Hematopoietic multipotent progenitor cell treated with erythropoietin and hydrocortisone succinate and interleukin-3 and kit ligand, for 8 days (in vitro differentiated cells): ENCODE measurements at regions not wholly inside any gene's neighbourhood (a gene's known extent, or its start where the extent isn't known, plus 50 kb on each side); places are given as distances from the start of the nearest gene placed in this dataset.

Experiments
- DNase-seq: peaks from one replicate; pipeline ENCODE4 v3.0.0-alpha.2; 2015

GRCh38 chrX:4206941-4207340 lies 493.5 kb upstream of the PRKX start:
- DNase-seq: no peak

DNA sequence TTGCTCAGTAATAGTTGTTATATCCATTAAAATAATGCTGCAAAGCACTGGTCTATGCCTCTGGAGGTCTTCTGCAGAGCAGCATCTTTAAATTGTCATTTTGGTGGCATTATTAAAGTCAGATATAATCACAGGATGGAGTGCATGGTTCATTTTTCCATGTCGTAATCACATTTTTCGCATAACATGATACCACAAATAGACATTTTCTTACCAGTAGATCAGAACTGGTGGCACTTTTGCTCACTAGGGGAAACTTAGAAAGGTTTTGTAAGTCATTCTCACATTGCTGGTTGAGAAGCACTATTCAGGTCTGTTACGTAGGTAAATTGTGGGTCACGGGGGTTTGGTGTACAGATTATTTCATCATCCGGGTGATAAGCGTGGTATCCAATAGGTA lies 484.5 kb upstream of the PRKX start:
- no peak for DNase-seq

GRCh38 chrX:4193500-4194155 lies 480.2 kb upstream of the PRKX start:
- no peak for DNase-seq

- no peak for DNase-seq
These were observed 472.9 kb upstream of the PRKX start for GRCh38 chrX:4186331-4186730.

DNA sequence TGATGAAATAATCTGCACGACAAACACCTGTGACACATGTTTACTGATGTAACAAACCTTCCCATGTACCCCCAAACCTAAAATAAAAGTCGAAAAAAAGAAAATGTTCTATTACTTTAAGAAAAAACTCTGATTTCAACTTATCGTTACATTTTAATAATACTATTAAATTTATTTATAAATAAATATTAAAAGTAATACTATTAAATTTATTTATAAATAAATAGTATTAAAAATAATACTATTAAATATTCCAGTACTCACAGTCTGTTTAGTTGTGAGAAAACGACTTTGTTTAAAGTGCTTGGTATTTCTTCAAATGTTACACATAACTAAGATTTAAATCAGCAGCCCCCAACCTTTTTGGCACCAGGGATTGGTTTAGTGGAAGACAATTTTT lies 471.6 kb upstream of the PRKX start:
- no peak for DNase-seq

DNA sequence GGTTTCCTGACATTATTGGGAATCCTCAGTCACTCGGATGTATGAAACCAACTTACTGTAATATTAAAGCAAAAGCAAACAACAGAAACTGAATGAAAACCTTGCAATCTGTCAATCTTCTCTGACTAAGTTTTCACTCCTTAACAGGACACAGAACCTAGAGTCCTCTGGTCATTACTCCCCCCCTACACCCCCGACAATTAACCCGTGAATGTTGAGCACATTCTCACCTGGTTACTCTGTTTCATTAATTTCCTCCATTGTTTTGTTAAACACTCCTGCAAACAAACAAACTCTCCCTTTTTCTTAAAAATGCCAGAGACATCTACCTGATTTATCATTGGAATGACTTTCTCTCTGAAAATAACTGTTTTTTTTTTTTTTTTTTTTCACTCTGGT lies 469.0 kb upstream of the PRKX start:
- no peak for DNase-seq

DNA sequence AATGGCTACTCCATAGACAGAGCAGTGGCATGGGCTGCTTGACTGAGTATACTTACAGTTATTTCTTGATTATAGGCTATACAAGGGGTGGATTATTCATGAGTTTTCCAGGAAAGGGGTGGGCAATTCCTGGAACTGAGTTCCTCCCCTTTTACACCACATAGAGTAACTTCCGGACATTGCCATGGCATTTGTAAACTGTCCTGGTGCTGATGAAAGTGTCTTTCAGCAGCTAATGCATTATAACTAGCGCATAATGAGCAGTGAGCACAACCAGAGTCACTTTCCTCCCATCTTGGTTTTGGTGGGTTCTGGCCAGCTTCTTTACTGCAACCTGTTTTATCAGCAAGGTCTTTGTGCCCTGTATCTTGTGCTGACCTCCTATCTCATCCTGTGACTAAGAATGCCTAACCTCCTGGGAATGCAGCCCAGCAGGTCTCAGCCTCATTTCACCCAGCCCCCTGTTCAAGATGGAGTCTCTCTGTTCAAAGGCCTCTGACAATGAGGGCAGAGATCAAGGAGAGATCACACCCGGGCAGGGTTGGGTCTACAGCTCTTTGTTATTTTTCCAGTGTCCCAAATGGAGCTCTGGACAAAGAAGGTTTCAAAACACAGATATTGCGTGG lies 468.4 kb upstream of the PRKX start:
- DNase-seq: no peak

DNA sequence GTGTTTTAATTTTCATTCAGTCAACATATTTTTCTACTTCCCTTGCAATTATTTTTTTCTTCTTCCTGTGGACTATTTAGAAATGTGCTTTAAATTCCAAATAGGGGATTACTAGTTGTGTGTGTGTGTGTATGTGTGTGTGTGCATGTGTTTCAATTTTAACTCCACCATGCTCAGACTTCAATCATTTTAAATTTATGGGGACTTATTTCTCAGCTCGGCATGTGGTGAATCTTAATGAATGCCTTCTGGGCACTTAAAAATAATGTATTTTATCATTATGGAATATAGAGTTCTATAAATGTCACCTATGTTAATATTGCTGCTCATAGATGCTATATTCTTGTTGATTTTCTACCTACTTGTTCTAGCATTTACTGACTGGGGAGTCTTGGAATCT lies 465.6 kb upstream of the PRKX start:
- no peak for DNase-seq

GRCh38 chrX:4175221-4175620 lies 461.8 kb upstream of the PRKX start:
- DNase-seq: no peak

DNA sequence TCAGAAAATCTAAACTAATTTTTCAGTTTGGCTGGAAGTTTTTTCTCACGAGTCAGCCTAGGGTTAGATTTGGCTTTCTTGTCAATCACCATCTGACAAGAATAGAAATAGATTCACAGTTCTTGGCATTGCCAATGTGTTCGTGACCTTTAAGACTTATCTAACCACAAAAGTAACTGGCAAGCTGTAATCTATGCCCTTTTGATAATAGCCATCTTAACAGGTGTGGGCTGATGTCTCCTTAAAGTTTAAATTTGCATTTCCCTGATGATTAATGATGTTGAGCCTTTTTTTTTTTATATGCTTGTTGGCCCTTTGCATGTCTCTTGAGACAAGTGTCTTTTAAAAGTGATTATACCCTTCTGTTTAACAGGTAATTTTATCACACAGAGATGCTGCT lies 460.3 kb upstream of the PRKX start:
- DNase-seq: no peak

DNA sequence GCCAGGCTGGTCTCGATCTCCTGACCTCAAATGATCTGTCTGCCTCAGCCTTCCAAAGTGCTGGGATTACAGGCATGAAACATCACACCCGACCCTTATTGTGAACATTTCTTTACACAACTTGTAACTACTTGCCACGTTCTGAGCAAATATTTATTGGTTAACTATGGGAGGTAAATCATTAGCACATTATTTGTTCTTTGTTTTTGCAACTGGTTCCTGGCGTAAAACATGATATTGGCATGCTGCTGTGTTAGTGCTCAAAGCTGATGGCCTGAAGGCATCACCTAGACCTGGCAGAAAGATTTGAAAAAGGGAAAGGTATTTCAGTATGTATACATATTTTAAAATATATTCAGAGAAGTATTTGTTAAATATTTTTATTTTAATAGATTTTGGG lies 438.3 kb upstream of the PRKX start:
- no peak for DNase-seq

DNA sequence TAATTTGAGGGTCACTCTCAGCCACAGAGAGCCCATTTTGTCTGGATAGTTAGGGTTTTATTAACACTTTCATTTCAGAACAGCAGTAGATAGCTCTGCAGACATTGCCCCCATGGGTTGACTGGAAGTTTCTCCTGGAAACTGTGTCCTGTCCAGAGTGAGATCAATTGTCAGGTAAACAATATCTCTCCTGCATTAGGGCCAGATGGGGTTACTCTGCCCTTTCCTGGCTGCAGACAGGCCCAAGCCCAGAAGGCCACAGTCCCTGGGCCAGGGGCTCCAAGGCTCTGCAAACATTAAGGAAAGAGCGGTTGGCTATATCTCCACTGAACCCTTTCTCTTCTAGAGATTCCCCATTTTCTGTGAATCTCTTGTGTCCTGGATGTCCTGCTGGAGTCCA lies 436.8 kb upstream of the PRKX start:
- DNase-seq: no peak

- no peak for DNase-seq
These were observed 416.2 kb upstream of the PRKX start for GRCh38 chrX:4129626-4130025.

DNA sequence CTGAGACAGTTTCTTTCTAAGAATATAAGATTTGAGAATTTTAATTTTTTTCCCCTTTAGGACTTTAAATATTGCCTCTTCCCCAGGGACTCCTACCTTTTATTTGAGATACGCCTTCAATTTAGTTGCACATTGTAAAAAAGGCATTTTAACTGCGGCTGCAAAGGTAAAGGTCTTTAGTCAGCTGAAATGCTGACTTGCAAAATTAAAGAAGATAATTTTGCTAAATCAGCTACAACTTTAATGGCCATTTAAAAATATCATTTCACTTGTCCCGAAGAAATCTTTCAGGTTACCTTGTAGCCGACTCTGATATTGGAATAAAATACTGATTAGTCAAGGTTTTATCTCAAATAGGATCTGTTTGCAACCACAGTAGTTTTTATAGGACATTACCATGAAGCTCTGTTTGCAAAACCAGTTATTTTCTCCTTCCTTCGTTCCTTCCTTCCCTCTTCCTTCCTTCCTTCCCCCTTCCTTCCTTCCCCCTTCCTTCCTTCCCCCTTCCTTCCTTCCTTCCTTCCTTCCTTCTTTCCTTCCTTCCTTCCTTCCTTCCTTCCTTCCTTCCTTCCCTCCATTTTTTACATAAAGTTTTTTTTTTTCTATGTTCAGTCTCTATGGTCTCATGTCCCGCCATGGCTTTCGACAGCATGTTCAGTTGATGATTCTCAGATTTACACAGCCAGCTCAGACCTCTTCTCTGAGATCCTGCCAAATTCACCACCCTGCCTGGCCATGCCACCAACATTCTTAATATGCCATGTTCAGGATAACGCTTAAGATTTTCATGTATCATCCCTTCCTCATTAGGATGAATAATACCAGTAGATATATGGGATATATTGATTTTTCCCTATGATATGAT lies 405.4 kb upstream of the PRKX start:
- DNase-seq: no peak

DNA sequence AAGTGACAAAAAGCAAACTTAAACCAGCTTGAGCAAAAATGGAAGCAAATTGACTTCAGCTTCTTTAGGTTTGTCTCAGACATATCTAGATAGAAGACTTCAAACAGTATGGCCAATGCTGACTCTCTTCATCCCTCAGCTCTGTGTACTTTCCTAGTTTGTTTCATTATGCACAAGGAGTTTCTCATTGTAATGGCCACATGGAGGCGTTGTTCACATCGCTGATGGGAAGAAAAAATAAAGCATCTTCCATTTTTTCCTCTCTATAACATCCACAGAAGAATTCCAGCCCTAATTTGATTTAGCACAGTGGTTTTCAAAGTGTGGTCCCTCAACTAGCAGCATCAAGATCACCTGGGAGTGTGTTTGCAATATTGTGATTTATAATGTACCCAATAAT lies 397.5 kb upstream of the PRKX start:
- no peak for DNase-seq

DNA sequence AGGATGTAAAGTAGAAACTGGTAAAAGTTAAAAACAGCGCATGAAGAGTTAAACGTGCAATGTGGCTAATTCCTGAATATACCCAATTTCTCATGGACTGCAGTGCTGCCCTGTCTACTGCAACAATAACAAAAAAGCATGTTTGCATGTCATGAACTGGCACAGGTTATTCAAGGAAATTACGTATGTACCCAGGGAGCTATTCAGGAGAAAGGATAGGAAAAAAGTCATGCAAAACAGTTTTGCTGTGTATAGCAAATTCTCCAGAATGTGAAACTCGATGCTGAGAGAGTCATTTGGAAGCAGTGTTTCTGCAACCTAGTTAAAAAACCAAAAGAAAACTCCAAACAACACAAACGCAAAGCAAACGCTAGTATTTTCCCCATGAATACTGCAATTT lies 381.5 kb upstream of the PRKX start:
- DNase-seq: no peak

- DNase-seq: no peak
These were observed 377.8 kb upstream of the PRKX start for GRCh38 chrX:4091046-4091760.

GRCh38 chrX:4059893-4060292 lies 346.4 kb upstream of the PRKX start:
- no peak for DNase-seq

GRCh38 chrX:4043951-4044350 lies 330.5 kb upstream of the PRKX start:
- DNase-seq: no peak

DNA sequence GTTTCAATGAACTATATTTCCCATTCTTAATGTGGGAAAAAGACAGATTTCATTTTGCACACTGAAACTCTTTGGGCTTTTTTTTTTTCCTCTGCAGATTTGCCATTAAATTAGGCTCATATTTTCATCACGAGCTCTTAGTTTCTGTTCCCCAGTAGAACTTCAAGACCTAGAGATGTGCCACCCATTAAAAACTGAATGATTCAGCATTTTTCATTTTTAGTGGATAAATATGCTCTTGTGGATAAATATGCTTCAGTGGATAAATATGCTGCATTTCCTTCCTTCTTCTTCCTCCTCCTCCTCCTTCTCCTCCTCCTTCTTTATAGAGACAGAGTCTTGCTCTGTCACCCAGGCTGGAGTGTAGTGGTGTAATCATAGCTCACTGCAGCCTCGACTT lies 322.4 kb upstream of the PRKX start:
- DNase-seq: no peak

- DNase-seq: no peak
These were observed 314.7 kb upstream of the PRKX start for GRCh38 chrX:4028151-4028550.

DNA sequence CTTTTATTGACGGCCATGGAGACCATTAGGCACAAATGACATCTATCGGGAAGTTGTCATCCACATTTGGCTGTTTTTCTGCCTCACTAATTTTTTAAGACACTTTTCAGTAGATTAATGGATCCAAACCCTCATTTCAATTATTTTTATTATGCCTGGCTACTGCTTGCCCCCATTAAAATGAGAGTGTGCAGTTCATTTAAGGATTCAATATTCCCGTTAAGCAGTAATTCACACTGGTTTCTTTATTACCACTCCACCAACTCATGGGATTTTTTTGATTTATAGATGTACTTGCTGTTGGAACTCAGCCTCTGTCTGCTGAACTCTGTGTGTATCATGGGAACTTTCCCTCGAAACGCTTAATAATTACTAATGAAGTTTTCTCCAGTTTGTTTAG lies 291.8 kb upstream of the PRKX start:
- no peak for DNase-seq

GRCh38 chrX:4004822-4005221 lies 291.4 kb upstream of the PRKX start:
- DNase-seq: no peak

GRCh38 chrX:3994315-3994714 lies 280.9 kb upstream of the PRKX start:
- DNase-seq: no peak
